HL-60 (cell line): ENCODE measurements at regions not wholly inside any gene's neighbourhood (a gene's known extent, or its start where the extent isn't known, plus 50 kb on each side); places are given as distances from the start of the nearest gene placed in this dataset.

Source experiments
- POLR2AphosphoS5 ChIP-seq: IDR thresholded peaks from 2 replicates; pipeline ENCODE4 v1.6.1; 2012; ENCODE audit warnings: low read depth
- TF ChIP-seq, protein P1 (sequence below): IDR thresholded peaks from one replicate; pipeline ENCODE4 v1.5.1; 2011; ENCODE audit warnings: low read length, control low read depth, inconsistent platforms; ENCODE audit not compliant: insufficient read depth

DNA sequence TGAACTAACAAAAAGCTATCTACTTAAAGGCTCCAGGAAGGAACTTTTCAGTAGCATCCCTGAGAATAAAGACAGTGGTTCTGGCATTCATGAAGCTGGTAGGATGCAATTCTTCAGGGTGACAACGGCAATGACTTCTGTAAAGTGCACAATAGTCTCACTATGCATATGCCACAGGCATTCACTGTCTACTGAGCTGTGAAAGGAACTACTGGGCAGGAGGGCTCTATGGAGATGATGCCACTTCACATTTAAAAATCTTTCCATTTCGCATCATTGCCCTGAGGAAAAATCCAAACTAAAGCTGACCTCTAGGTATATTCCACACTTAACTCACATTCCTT is 2020.6 kb upstream of the PCDH20 start:
- TF ChIP-seq, protein P1, sequence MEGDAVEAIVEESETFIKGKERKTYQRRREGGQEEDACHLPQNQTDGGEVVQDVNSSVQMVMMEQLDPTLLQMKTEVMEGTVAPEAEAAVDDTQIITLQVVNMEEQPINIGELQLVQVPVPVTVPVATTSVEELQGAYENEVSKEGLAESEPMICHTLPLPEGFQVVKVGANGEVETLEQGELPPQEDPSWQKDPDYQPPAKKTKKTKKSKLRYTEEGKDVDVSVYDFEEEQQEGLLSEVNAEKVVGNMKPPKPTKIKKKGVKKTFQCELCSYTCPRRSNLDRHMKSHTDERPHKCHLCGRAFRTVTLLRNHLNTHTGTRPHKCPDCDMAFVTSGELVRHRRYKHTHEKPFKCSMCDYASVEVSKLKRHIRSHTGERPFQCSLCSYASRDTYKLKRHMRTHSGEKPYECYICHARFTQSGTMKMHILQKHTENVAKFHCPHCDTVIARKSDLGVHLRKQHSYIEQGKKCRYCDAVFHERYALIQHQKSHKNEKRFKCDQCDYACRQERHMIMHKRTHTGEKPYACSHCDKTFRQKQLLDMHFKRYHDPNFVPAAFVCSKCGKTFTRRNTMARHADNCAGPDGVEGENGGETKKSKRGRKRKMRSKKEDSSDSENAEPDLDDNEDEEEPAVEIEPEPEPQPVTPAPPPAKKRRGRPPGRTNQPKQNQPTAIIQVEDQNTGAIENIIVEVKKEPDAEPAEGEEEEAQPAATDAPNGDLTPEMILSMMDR, result no peak
- no peak for TF ChIP-seq POLR2AphosphoS5
